ENCODE measurements at regions not wholly inside any gene's neighbourhood (a gene's known extent, or its start where the extent isn't known, plus 50 kb on each side); places are given as distances from the start of the nearest gene placed in this dataset.

DNA sequence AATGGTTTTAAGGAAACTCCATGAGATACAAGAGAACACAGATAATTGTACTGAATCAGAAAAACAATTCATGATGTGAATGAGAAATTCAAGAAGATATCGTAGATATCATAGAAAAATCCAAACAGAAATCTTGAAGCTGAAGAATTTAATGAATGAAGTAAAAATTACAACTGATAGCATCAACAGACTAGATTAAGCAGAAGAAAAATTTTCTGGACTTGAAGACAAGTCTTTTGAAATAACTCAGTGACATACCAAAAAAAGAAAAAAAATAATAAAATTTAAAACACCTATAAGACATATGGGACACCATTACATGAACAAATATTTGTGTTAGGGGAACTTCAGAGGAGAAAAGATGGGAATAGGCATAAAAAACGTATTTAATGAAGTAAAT lies 122.8 kb upstream of the SYT10 start:
- TF ChIP-seq, protein P1, sequence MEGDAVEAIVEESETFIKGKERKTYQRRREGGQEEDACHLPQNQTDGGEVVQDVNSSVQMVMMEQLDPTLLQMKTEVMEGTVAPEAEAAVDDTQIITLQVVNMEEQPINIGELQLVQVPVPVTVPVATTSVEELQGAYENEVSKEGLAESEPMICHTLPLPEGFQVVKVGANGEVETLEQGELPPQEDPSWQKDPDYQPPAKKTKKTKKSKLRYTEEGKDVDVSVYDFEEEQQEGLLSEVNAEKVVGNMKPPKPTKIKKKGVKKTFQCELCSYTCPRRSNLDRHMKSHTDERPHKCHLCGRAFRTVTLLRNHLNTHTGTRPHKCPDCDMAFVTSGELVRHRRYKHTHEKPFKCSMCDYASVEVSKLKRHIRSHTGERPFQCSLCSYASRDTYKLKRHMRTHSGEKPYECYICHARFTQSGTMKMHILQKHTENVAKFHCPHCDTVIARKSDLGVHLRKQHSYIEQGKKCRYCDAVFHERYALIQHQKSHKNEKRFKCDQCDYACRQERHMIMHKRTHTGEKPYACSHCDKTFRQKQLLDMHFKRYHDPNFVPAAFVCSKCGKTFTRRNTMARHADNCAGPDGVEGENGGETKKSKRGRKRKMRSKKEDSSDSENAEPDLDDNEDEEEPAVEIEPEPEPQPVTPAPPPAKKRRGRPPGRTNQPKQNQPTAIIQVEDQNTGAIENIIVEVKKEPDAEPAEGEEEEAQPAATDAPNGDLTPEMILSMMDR (IDR thresholded peaks at IDR 0.05; ENCODE audit: low read length) = no peak
- no peak for TF ChIP-seq EZH2 (IDR thresholded peaks at IDR 0.05; ENCODE audit: borderline replicate concordance, low read length)

Measured in OCI-LY1 (cell line).